Activated CD8-positive, alpha-beta T cell treated with anti-CD3 and anti-CD28 coated beads for 36 hours (primary cell): ENCODE measurements at regions not wholly inside any gene's neighbourhood (a gene's known extent, or its start where the extent isn't known, plus 50 kb on each side); places are given as distances from the start of the nearest gene placed in this dataset.

Experiments used
- ATAC-seq: fragments of 200-7000 bp; cut with Tn5 transposase; one replicate; pipeline ENCODE4 v1.10.0; 2021; ENCODE audit warnings: mild to moderate bottlenecking, moderate library complexity
- CTCF ChIA-PET: fragments of 350-600 bp; sonication (Branson Sonifier 250); formaldehyde crosslinking; loops from one replicate; lab custom pipeline; 2021; ENCODE audit warnings: antibody characterized with exemption; lab: Charles Lee
- POLR2A ChIA-PET: fragments of 350-600 bp; sonication (Branson Sonifier 250); formaldehyde crosslinking; loops from one replicate; lab custom pipeline; 2021; ENCODE audit warnings: antibody characterized with exemption; lab: Charles Lee
- DNase-seq: peaks from one replicate; pipeline ENCODE4 v3.0.0-alpha.2; 2020
- H3K27ac Mint-ChIP-seq: one replicate; pipeline ENCODE4 v1.8.0; 2021; ENCODE audit warnings: mild to moderate bottlenecking, mixed read lengths
- H3K27me3 Mint-ChIP-seq: one replicate; pipeline ENCODE4 v1.8.0; 2021; ENCODE audit warnings: mixed read lengths
- H3K36me3 Mint-ChIP-seq: one replicate; pipeline ENCODE4 v1.8.0; 2021; ENCODE audit warnings: low read depth, mixed read lengths
- H3K4me1 Mint-ChIP-seq: one replicate; pipeline ENCODE4 v1.8.0; 2021; ENCODE audit warnings: low read depth, mixed read lengths
- H3K4me3 Mint-ChIP-seq: one replicate; pipeline ENCODE4 v1.8.0; 2021; ENCODE audit warnings: mild to moderate bottlenecking, moderate library complexity, mixed read lengths
- H3K9me3 Mint-ChIP-seq: one replicate; pipeline ENCODE4 v1.8.0; 2021; ENCODE audit warnings: mixed read lengths
- CTCF ChIP-seq: fragments of 200-600 bp; IDR thresholded peaks from one replicate; pipeline ENCODE4 v1.8.0; 2022; ENCODE audit warnings: antibody characterized with exemption, mild to moderate bottlenecking
- intact Hi-C: fragments of 100-400 bp; cut with micrococcal nuclease; formaldehyde crosslinking; loops from one replicate; pipeline ENCODE4 v1.10.0; 2022

GRCh38 chr4:25578432-25578831 lies 77.2 kb upstream of the SLC34A2 start:
- Mint-ChIP-seq H3K36me3 (no peaks in the 10 kb centered on the region), H3K9me3 (no peaks in the 10 kb centered on the region), H3K4me1 (no peaks in the 10 kb centered on the region), H3K27me3 (no peaks in the 10 kb centered on the region), H3K4me3 (no peak overlapping the region), H3K27ac (no peak overlapping the region)
- intact Hi-C loops, result no loop called here
- DNase-seq (no peak), ATAC-seq (no peak)
- POLR2A ChIA-PET, result no interaction called here
- TF ChIP-seq CTCF, result no peak
- CTCF ChIA-PET, result no interaction called here

GRCh38 chr4:25580633-25581467 lies 74.8 kb upstream of the SLC34A2 start:
- Mint-ChIP-seq H3K27ac (no peak overlapping the region), H3K27me3 (no peaks in the 10 kb centered on the region), H3K4me3 (no peak overlapping the region), H3K9me3 (no peaks in the 10 kb centered on the region), H3K4me1 (no peaks in the 10 kb centered on the region), H3K36me3 (no peaks in the 10 kb centered on the region)
- ChIA-PET POLR2A (no interaction called here), CTCF (no interaction called here)
- no peak for TF ChIP-seq CTCF
- intact Hi-C loops, result no loop called here
- no peak for DNase-seq
- ATAC-seq, result no peak

- ChIA-PET CTCF (no interaction called here), POLR2A (no interaction called here)
- no peak for TF ChIP-seq CTCF
- DNase-seq (no peak), ATAC-seq (no peak)
- Mint-ChIP-seq H3K36me3 (no peaks in the 10 kb centered on the region), H3K4me3 (no peak overlapping the region), H3K4me1 (no peaks in the 10 kb centered on the region), H3K27ac (no peak overlapping the region), H3K27me3 (peaks cover 3% of the 10 kb centered on the region), H3K9me3 (no peaks in the 10 kb centered on the region)
- intact Hi-C loops, result no loop called here
These were observed 69.6 kb upstream of the SLC34A2 start for GRCh38 chr4:25585901-25586523.

- no peaks in the 10 kb centered on the region for H3K9me3 Mint-ChIP-seq
- no peaks in the 10 kb centered on the region for H3K4me1 Mint-ChIP-seq
- DNase-seq, result no peak
- ChIA-PET CTCF (no interaction called here), POLR2A (no interaction called here)
- H3K4me3 Mint-ChIP-seq, result no peak overlapping the region
- H3K27me3 Mint-ChIP-seq, result peaks cover 3% of the 10 kb centered on the region
- TF ChIP-seq CTCF, result no peak
- no peak for ATAC-seq
- H3K36me3 Mint-ChIP-seq, result no peaks in the 10 kb centered on the region
- intact Hi-C loops, result no loop called here
- H3K27ac Mint-ChIP-seq, result no peak overlapping the region
These were observed 67.4 kb upstream of the SLC34A2 start for GRCh38 chr4:25588206-25588605.

- no peaks in the 10 kb centered on the region for H3K9me3 Mint-ChIP-seq
- peaks cover 3% of the 10 kb centered on the region for H3K27me3 Mint-ChIP-seq
- no peak for TF ChIP-seq CTCF
- H3K4me1 Mint-ChIP-seq, result no peaks in the 10 kb centered on the region
- POLR2A ChIA-PET, result no interaction called here
- H3K27ac Mint-ChIP-seq, result no peak overlapping the region
- H3K36me3 Mint-ChIP-seq, result no peaks in the 10 kb centered on the region
- intact Hi-C loops, result no loop called here
- DNase-seq (no peak), ATAC-seq (no peak)
- CTCF ChIA-PET, result no interaction called here
- no peak overlapping the region for H3K4me3 Mint-ChIP-seq
These were observed 65.5 kb upstream of the SLC34A2 start for GRCh38 chr4:25590171-25590570.
